ENCODE measurements at regions not wholly inside any gene's neighbourhood (a gene's known extent, or its start where the extent isn't known, plus 50 kb on each side); places are given as distances from the start of the nearest gene placed in this dataset.

DNA sequence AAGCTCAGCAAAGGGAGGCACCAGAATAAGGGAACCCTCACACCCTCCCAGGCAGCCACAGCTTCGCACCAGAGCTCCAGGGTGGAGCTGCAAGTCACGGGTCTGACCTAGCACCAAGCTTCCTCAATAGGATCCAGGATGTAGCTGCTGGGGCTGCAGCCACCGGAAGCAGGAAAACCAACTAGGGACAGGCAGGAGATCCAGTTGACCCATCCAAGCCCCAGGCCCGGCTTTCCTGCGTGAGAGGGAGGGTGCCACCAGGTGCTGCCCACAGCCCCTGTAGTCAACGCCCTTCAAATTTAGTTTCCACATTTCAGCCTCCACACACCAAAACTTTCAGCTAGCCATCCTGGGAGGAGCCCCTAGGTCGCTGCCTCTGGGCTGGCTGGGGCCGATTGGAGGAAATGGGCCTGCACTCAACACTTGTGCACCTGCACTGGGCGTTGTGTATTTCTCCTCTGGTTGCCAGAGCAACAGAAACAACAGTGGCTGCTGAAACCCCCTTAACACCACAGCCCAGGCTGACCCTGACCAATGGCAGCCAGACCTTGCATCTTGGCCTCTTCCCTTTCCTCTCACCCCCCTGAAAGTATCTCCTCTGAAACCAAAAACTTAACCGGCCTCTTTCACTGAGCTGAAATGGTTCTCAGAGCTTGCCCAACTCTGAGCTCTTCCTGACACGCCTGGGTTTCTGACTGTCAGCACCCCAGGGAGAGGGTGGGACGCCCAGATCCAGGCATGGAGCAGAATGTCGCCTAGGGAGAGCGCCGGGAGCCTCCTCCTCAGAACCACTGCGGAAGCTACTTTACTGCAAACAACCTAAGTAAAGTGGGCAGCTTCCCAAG, 226.5 kb upstream of the MAP3K1 start:
- no peak for DNase-seq

DNA sequence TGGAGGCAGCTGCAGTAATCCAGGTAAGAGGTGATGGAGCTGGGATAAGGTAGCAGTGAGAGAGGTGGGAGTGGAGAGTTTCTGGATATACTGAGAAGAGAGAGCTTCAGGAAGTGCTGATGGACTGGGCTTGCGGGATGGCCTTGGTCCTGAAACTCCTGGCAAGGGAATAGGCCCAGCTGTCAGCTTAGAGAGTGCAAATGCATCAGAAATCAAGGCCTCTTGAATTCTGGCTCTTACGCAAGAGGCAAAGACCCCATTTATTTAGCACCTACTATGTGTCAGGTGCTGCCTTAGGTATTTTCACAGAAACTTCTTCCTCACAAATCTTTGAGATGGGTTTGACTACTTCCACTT, 227.2 kb upstream of the MAP3K1 start:
- no peak for DNase-seq

DNA sequence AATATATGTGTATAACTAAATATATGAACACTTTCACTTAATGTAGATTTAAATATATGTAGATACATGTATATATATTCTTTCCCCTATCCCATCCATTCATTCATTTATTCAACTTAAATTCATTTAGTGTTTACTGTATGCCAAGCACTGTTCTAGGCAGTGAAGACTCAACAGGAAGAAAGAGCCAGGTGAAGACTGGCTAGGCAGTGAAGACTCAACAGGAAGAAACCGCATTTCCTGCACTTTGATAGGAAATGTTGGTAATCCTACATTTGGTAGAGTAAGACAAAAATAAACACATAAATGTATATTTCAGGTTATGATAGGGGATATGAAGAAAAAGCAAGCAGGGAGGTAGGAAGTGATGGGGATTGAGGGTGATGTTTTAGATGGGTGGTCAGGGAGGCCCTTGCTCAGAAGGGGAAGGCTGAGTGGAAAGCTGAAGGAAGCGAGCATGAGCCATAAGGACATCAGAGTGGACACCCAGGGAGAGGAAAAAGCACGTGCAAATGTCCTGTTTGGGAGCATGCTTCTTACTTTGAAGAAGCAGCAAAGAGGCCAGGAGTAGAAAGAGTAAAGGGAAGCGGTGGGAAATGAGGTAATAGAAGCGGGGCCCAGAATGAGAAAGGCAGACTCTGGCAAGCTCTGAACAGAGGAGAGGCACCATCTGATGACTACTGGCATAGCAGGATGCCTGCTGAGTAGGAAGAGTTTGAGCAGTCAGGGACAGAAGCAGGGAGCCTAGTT, 227.8 kb upstream of the MAP3K1 start:
- DNase-seq = no peak

DNA sequence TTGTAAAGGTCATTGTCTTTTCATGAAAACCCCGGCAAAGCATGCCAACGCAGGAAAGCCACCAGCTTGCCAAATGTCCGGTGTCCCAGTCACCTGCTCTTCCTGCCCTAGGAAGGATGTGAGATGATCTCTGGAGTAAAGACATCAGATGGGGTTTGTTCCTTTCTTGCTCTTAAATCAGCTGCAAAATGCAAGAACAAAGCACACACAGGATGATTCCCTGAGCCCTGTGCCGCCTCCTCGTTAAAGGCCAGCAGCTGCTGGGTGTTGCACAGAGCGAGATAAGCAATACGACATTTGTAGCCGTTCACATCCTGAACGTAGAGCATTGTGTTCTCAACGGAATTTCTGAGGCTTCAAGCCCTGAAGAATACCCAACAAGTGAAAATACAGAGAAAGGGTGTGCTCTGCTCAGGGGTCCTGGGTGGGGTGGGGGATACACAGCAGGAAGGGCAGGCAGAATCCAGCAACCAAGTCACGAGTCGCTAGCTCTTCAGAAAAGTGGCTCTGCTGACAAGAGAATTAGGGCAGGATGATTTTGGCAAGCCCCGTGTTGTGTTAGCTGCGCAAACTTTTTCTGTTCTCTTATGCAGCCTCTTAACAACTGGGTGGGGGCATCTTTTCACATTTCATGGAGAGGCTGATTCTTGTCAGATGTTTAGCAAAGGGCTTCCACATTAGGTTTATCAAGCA, 229.2 kb upstream of the MAP3K1 start:
- DNase-seq = peak; percentile 74 to 81

DNA sequence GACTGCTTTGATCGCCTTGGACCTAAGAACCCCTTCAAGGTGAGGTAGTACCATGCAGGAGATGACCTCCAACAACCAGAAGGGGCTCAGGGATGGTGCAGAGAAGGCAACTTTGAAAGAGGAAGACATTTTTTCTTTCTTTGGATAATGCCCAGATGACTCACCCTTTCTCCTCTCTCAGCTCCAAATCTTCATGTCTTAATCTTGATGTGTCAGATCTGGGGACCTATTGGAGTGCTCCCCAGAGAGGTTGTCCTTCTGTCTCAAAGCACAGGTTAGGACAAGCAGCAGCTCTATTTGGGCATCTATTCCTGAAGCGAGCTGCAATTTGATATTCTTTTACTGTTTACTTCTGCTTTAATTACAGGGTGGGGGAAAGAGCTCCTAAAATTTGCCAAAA, 229.9 kb upstream of the MAP3K1 start:
- DNase-seq = no peak

DNA sequence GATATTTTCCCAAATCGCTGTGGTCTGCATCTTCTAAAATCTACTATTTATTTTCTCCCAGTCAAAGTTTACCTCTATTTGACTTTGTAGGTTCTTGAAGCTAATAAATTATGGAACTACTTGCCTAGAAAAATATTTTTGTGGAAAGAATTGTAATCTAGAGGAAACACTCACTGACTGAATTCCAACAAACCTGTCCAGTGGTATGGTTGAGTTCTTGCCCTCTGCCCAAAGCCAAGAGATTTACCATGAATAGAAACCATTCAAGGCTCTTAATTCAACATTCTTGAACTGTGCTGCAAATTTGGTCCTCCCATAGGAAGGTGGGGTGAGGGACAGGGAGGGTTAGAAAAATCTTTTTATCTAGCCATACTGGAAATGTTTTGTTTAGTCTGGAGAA, 233.9 kb upstream of the MAP3K1 start:
- DNase-seq = no peak

DNA sequence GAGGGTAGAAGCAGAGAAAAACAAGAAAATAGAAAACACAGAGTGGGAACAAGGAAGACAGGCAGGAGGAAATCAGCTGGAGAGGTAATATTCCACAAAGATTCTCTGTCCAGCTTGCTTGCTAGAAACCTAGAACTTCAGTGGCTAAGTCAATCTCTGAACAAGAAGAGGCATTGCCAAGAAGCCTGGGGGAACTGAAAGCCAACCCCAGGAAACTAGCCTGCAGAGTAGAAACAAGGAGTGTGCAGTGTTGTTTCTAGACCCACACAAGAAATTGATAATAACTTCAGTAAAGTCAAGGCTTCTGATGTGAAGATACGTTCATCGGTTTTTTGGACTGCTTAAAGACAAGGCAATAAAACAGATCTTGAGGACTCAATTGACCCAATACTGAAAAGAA, 234.5 kb upstream of the MAP3K1 start:
- no peak for DNase-seq

DNA sequence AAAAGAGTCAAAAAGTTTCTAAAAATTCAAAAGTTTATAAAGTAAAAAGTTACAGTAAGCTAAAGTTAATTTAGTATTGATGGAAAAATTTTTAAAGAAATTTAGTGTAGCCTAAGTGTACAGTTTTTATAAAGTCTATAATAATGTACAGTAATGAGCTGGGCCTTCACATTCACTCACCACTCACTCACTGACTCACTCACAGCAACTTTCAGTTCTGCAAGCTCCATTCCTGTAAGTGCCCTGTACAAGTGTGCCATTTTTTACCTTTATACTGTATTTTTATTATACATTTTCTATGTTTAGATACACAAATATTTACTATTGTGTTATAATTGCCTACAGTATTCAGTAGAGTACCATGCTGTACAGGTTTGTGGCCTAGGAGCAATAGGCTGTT, 239.5 kb upstream of the MAP3K1 start:
- DNase-seq = no peak

DNA sequence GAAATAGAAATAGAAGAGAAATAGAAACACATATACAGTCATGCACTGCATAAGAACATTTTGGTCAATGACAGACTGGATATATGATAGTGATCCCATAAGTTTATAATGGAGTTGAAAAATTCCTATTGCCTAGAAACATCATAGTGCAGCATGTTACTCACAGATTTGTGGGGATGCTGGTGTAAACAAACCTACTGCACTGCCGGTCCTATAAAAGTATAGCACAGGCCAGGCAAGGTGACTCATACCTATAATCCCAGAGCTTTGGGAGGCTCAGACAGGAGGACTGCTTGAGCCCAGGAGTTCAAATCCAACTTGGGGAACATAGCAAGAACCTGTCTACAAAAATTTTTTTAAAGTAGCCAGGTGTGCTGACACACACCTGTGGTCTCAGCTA, 240.6 kb upstream of the MAP3K1 start:
- DNase-seq = no peak

DNA sequence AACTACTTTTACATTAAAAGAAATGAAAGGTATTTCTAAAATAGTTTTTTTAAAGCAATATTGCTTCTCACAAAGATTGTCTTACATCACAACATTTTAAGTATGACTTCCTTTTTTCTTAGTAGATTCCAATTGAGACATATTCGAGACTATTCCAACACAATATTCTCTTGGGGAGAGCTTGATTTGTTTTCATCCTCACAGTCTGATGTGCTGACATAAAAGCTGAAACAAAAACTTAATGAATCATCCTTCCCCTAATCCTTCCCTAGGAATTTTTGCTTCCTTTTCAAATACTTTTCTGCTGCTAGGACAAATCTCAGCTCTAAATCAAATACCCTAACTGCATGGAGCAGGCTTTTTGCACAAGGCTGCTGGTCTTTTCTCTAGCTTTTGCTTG, 245.8 kb upstream of the MAP3K1 start:
- DNase-seq = no peak

DNA sequence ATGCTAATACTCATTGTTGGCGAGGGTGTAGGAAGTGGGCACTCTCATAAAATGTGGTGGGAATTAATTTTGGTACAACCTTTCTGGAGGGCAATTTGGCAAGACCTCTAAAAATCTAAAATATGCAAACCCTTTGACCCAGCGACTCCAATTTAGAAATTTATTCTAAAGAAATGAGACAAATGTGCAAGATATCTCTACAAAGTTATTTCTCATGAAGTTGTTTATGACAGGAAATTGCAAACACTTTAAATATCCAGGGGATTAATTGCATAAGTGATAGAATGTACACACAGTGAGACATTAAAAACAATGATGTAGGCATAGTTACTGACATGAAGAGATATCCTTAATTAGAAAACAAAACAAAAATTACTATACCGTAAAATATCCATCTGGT, 246.3 kb upstream of the MAP3K1 start:
- no peak for DNase-seq

DNA sequence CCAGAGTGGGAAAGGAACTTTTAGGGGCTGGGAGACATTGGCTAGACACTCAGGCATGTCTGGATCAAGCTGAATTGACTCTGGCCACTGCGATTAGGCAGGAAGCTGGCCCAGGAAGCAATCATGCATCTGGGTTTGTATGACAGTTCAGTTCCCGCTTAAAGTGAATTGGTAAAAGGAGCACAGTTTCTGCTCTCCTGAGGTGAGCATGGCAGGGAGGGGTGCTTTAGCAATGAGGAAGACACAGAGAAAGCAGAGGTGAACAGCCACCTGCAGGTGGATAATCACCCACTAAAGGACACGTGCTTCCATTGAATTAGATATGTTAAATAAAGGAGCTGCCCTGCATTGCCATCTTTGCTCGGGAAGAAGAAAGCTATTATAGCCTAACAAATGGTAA, 248.1 kb upstream of the MAP3K1 start:
- no peak for DNase-seq

DNA sequence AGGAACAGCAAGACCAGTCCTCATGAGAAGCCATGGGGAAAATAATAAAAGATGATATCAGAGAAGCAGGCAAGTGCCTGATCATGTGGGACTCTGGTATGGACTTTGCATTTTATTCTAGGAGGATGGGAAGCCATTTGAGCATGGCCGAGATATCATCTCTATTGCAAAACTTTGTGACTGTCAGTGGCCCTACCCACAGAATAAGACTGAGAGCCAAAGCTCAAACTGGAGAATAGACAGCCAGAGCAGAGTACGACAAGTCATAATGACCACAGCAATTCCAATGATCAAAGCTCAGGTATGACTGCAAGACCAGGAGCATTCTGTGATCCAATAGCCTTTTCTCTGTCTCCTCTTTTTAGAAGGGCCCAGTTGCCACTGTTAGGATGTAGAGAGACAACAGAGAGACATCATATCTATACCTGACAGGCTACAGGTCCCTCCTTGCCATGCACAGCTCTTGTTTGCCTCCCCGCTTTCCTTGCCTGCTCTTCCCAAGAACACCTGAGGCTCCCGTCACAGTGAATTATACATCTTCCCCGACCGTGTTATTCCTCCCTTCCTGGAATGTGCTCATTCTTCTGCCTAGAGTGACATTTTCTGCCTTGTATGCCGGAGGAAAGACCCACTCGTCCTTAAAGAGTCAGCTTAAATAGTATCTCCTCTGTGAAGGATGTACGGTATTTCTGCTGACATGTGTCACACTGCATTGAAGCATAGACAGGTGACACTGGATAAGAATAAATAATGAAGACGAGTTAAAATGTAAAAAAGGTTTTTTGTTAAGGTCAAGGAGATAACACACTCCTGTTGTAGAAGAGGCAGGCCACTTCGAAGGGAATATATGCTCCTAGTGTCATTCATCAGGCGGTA, 248.7 kb upstream of the MAP3K1 start:
- no peak for DNase-seq

DNA sequence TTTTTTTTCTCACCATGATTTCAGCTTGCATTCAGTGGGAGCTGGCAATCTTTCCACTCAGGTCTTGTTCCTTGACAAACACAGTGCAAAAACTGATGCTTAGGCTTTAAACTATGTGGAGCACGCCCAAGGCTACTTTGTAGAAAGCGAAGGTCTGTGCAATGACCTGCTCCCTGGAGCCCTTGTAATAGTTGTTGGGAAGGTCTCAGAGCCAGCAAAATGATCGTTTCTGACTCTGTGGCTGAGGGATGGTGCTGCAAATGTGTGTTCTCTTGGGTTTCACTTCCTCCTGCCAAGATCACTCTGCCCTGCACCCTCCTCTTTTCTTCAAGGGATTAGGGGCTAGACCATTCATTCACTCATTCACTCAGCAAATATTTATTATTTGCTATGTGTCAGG, 249.7 kb upstream of the MAP3K1 start:
- no peak for DNase-seq

DNA sequence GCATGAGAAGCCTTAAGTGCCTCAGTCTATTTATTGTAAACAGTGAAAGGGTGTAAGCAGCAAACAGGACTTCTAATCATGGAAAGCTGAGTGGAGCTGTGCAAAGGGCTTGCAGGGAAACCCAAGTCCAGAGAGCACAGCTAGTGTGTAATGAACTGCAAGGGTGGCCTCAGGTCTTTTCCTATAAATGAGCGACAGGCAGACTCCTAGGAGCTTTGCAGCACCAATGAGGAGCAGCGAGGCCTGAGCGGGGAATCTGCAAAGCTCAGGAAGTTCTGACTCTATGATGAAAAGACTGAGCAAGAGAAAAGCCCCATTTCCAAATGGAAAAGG, 250.1 kb upstream of the MAP3K1 start:
- no peak for DNase-seq

DNA sequence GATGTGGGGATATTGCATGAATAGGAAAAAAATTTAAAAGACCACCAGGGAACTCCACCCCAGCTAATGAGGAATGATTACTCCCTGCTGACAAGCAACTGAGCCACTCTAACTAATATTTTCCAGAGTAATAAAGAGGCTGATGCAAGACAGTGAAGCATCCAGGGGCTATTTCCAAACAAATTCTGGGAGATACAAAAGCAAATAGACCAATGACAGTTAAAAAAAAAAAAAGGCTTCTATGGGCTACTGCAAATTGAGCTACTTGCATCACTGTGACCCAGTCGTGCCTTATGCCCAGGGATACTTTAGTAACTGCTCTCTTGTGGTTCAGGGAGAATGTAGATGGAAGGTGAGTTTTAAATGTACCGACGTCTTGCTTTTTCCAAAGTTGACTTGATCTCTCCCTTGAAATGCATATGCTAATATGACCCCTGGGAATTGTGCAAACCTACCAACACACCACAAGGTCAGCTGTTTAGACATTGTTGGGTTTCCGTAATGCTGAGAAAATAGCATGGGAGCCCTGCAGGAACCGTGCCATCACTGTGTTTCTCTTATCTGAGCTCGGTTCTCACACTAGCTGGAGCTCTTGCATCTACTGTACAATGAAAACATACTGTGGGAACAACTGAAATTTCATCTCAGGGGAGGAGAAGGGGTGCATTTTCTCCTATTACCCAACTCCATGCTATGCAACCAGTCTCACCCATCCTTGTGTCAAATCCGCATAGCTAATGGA, 250.6 kb upstream of the MAP3K1 start:
- no peak for DNase-seq

DNA sequence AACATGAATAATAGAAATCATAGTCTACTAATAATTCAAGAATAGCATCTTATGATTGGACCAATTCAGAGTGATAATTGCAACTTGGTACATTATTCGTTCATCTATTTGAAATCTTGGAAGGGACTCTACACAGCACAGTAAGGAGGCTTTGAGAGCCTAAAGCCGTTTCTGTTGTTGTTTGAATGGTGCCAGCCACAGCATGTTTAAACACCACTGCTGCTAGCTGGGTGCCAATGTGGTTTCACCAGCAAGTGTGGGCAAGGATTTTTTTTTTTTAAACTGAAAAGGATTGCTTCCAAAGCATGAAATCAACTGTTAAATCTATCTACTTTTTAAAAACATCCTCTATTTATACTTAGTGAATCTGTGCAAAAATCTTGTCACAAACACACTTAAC, 253.9 kb upstream of the MAP3K1 start:
- no peak for DNase-seq

DNA sequence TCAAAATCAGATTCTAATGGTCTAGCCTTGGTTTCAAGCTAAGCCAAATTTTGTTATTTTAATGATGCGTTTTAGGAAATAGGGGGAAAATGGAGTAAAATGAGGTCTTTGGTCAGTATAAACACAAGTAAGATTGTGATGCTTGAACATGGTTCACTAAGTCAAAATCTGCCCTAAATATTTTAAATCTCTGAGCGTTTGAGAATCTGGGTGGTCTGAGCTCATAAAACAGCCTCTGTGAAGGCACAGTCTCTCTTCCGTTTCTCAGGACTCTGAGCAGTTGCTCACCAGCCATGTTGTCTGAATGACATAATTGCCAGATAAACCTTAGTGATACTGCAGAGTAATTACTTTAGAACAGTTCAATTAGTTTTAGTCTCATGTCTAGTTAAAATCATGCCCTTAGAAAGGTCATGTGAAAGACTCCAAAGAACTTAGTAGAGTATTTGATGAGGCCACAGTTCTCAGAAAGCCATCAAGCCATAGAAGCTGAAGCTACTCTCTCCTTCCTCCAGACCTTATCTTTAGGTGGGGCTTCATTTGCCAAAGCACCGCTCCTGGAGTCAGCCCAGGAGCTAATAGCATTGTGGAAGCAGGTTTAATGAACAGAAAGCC, 257.1 kb upstream of the MAP3K1 start:
- DNase-seq = no peak

DNA sequence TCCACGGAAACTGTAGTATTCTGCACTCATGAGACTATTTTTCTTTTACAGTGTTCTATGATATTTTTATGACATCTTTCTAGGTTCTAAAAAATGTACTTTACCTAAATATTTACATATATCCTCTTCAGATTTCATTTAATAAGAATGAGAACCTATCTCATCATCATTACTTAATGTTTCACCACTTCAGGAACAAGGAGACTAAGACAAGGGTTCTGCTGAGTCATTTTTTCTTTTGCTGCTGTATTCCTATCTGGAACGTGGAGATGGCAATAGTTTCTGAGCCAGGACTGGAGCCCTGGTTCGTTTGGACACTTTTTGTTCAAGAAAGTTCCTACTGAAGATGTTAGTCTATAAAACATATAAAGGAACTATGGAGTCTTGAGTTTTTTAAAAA, 258.2 kb upstream of the MAP3K1 start:
- DNase-seq = no peak

DNA sequence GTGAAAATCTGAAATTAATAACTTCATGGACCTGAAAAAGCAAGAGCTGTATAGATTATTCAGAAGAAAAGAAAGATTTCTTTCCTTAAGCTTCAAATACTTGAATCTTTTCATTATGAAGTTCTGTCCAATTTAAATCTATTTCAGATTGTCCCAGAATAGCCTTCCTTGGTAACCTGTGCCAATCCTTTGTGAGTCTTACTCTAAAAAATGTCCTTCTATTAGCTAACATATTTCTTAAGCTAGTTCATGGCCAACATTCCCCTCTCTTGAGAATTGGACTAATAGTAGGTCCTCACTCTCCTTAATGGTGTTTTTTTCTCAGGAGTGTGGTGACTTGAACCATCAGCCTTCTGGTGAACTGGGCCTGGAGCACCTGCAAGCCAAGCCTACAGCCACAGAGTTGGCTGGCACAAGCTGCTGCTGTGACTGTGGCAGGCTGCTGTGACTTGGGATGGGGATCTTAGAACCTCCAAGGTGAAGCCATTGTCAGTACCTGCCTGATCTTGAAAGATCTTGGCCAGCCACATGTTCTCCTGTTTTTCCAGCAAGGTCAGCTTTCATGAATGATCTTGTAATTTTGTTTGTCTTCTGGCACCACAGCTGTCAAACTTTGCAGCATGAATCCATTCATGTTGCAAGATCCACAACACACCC, 262.6 kb upstream of the MAP3K1 start:
- no peak for DNase-seq

Measured in right lung (tissue), 2 donors.